ENCODE measurements at regions not wholly inside any gene's neighbourhood (a gene's known extent, or its start where the extent isn't known, plus 50 kb on each side); places are given as distances from the start of the nearest gene placed in this dataset.

- no peak overlapping the region for H3K4me3 ChIP-seq (replicated peaks; ENCODE audit: low read depth, low read length)
- no peak for TF ChIP-seq CTCF (IDR thresholded peaks at IDR 0.05; ENCODE audit: low read length, missing control alignments)
- no peak for DNase-seq (ENCODE audit: low read depth)
Measured at GRCh38 chr5:29508131-29508530, 1685.4 kb upstream of the CDH6 start.

GRCh38 chr5:29504411-29504810, 1689.1 kb upstream of the CDH6 start:
- H3K4me3 ChIP-seq (replicated peaks; ENCODE audit: low read depth, low read length), result no peak overlapping the region
- no peak for DNase-seq (ENCODE audit: low read depth)
- no peak for TF ChIP-seq CTCF (IDR thresholded peaks at IDR 0.05; ENCODE audit: low read length, missing control alignments)

GRCh38 chr5:29498860-29499259, 1694.6 kb upstream of the CDH6 start:
- no peak overlapping the region for H3K4me3 ChIP-seq (replicated peaks; ENCODE audit: low read depth, low read length)
- no peak for TF ChIP-seq CTCF (IDR thresholded peaks at IDR 0.05; ENCODE audit: low read length, missing control alignments)
- DNase-seq (ENCODE audit: low read depth), result no peak

- no peak overlapping the region for H3K4me3 ChIP-seq (replicated peaks; ENCODE audit: low read depth, low read length)
- DNase-seq (ENCODE audit: low read depth), result no peak
- no peak for TF ChIP-seq CTCF (IDR thresholded peaks at IDR 0.05; ENCODE audit: low read length, missing control alignments)
Measured at GRCh38 chr5:29498412-29498811, 1695.1 kb upstream of the CDH6 start.

- H3K4me3 ChIP-seq (replicated peaks; ENCODE audit: low read depth, low read length), result no peak overlapping the region
- no peak for DNase-seq (ENCODE audit: low read depth)
- no peak for TF ChIP-seq CTCF (IDR thresholded peaks at IDR 0.05; ENCODE audit: low read length, missing control alignments)
Measured at GRCh38 chr5:29485333-29485732, 1708.2 kb upstream of the CDH6 start.

GRCh38 chr5:29469581-29469980, 1723.9 kb upstream of the CDH6 start:
- no peak overlapping the region for H3K4me3 ChIP-seq (replicated peaks; ENCODE audit: low read depth, low read length)
- no peak for DNase-seq (ENCODE audit: low read depth)
- TF ChIP-seq CTCF (IDR thresholded peaks at IDR 0.05; ENCODE audit: low read length, missing control alignments), result no peak

GRCh38 chr5:29462241-29462640, 1731.2 kb upstream of the CDH6 start:
- H3K4me3 ChIP-seq (replicated peaks; ENCODE audit: low read depth, low read length), result no peak overlapping the region
- no peak for TF ChIP-seq CTCF (IDR thresholded peaks at IDR 0.05; ENCODE audit: low read length, missing control alignments)
- DNase-seq (ENCODE audit: low read depth), result no peak

All from fibroblast of pulmonary artery (primary cell).